Activated gamma-delta T cell treated with Interleukin-2 at 50 U/mL for 16 hours (primary cell): ENCODE measurements at regions not wholly inside any gene's neighbourhood (a gene's known extent, or its start where the extent isn't known, plus 50 kb on each side); places are given as distances from the start of the nearest gene placed in this dataset.
"Not testable (repeated sequence)": the region's sequence is repeated elsewhere in the genome, so short reads cannot be mapped to it uniquely, and the experiment has no call there.

ENCODE experiments used
- DNase-seq: peaks from one replicate; pipeline ENCODE4 v3.0.0-alpha.2; 2020

GRCh38 chr10:124324451-124324850 is 94.3 kb downstream of the OAT start:
- no peak for DNase-seq

- DNase-seq = no peak
Observed at GRCh38 chr10:124323806-124324205, 94.9 kb downstream of the OAT start.

- no peak for DNase-seq
Observed at GRCh38 chr10:124323111-124323725, 95.5 kb downstream of the OAT start.

- DNase-seq = no peak
Observed at GRCh38 chr10:124322191-124322980, 96.3 kb downstream of the OAT start.

- no peak for DNase-seq
Observed at GRCh38 chr10:124321433-124322089, 97.2 kb downstream of the OAT start.

DNA sequence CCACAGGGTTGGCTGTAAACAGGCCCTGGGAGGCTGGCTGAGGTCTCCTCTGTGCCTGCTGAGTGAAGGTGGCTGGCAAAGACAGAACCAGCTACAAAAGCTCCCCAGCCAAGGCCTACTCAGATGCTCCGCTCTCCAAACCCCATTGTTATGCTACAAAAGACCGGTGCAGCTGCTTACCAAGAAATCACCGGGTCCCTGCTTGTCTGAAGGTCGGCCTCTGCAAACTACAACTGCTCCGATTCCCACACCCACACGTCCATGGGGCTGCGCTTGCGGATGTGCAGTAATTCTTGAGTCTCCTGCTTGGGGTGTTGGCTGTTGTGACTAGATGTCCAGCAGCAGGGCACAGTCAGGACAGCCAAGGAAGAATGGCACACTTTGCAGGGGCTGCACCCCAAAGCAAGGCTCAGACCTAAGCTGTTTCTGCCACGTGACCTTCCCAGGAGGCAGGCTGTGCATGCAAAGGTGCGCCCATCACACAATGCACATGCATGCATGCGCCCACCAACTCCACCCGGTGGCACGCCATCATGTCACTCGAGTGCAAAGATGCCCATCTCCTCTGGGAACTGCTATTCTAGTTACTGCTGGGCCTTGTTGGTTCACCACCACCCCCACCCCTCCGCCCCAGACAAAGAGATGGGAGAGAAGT is 97.8 kb downstream of the OAT start:
- DNase-seq = no peak

DNA sequence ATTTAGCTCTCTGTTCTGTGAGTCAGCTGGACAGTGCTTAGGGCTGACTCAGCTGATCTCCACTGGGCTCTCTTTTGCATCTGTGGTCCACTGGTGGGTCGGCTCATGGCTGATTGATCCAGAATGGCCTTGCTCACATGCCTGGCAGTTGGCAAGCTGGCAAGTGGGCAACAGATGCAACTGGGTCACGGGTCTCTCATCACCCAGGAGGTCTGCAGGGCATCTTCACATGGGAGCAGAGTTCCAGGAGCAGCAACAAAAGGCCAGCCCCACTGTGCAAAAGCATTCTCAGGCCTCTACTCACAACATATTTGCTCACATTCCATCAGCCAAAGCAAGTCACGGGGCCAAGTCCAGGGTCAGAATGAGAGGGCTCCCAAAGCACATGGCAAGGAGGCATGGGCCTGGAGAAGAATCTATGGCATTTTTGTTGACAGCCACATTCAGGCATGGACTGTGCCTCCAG is 98.8 kb downstream of the OAT start:
- DNase-seq = no peak

GRCh38 chr10:124319520-124319919 is 99.2 kb downstream of the OAT start:
- DNase-seq = not testable (repeated sequence)

- no peak for DNase-seq
Observed at GRCh38 chr10:124318811-124319210, 99.9 kb downstream of the OAT start.

- no peak for DNase-seq
Observed at GRCh38 chr10:124318076-124318475, 100.6 kb downstream of the OAT start.

DNA sequence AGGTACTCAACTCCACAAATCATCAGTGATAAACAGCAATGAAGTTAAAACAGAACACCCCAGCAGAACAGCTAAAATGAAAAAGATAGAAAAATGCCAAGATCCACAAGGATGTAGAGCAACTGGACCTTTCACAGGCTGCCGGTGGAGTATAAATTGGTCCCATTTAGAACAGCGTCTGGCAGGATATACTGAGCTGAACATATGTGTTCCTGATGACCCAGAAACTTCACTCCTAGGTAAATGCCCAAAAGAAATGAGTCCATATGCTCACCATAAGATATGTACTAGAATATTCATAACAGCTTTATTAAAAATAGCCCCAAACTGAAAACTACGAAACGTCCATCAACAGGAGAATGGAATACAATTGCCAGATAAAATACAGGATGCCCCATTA is 102.4 kb downstream of the OAT start:
- no peak for DNase-seq

- DNase-seq = no peak
Observed at GRCh38 chr10:124315591-124316270, 103.0 kb downstream of the OAT start.

- no peak for DNase-seq
Observed at GRCh38 chr10:124313374-124313773, 105.3 kb downstream of the OAT start.

GRCh38 chr10:124308811-124309210 is 109.9 kb downstream of the OAT start:
- DNase-seq = no peak

DNA sequence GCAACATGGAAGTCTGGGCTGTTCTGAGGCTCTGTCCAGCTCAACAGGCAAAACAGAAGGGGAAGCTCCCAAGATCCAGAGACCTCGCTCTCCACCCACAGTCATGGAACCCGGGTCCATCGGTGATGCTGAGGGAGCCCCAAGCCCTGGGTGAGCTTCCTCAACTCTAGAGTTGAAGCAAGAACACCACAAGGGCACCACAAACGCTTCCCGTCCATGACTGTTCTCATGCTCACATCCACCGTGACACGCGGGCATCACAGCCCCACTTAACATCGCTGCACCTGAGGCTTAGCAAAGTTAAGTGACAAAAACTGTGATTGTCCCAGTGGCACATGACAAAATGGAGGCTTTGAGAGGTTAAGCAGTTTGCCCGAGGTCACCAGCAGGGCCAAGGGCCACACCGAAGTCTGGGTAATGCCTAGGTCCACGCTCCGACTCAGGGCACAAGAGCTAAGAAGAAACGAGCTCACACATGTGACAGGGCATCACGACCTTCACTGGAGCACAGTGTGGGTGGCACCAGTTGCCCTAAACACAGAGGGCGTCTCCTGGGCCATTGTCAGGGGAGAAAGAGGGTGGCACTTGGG is 110.6 kb downstream of the OAT start:
- DNase-seq = no peak

- DNase-seq = no peak
Observed at GRCh38 chr10:124307591-124307990, 111.1 kb downstream of the OAT start.

GRCh38 chr10:124306922-124307371 is 111.8 kb downstream of the OAT start:
- DNase-seq = no peak

- no peak for DNase-seq
Observed at GRCh38 chr10:124306520-124306919, 112.2 kb downstream of the OAT start.

GRCh38 chr10:124305984-124306383 is 112.7 kb downstream of the OAT start:
- DNase-seq = no peak

GRCh38 chr10:124305131-124305530 is 113.6 kb downstream of the OAT start:
- no peak for DNase-seq

DNA sequence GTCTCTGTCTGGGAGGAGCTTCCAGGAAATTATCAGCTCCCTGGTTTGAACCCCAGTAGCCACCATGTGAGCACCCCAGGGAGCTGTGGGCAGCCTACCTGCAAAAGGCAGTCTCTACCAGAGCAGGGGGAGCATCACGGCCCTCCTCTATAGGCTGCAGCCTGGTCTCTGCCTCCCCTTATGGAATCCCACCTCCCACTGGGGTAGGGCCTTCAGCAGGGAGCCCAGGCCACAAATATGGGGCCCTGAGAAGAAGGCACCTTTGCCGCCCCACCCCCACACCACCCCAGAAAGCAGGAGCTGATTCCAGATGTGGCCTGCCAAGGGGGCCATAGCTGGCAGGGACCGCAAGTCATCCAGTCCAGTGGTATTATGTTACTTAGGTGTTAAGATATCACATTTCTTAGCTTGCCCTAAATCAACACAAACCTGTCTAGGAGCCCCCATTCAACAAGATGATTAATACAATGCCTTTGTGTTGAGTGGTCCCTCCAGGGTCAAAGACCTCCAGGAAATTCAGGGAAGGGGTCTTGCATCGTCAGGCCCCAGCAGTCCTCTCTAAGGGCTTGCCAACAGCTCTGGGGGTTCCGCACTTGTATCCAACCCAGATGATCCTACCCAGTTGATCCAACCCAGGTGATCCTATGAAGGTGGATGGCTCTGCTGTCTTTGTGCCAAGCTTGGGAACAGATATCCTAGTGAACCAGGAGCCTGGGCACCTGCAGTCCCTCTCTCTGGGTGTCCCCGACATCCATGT is 114.9 kb downstream of the OAT start:
- DNase-seq = no peak
